ENCODE measurements at regions not wholly inside any gene's neighbourhood (a gene's known extent, or its start where the extent isn't known, plus 50 kb on each side); places are given as distances from the start of the nearest gene placed in this dataset.

DNA sequence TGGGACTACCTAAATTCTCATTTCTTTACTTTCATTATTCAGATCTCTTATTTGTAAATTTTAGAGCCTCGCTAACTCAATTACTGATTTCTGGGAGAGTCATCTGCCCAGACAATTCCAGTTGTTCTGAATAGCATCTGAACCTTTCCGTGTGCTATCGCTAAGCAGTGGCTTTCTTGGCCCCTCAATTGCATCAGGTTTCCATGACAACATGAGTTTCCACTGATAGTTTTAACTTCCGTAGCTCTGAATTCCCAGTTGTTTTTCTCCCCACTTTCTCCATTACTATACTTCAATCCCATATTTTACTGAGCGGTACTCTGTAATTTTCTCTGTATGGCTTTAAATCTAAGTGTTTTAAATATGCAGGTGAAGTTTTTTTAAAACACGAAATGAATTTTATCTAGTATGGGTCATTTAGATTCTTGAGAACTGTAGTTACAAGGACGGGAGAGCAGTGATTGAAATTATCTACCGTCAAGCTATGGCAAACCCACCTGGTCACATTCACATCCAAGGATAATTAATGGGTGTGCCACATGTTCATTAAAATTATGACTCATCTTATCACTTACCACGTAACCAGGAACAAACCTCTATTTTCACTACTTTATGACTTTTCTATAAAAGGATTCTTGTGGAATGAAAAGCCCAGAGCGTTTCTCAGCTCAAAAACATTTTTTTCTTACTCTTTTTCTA is 223.5 kb upstream of the PCSK5 start (continued):
- TF ChIP-seq, protein P1, sequence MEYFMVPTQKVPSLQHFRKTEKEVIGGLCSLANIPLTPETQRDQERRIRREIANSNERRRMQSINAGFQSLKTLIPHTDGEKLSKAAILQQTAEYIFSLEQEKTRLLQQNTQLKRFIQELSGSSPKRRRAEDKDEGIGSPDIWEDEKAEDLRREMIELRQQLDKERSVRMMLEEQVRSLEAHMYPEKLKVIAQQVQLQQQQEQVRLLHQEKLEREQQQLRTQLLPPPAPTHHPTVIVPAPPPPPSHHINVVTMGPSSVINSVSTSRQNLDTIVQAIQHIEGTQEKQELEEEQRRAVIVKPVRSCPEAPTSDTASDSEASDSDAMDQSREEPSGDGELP (IDR thresholded peaks at IDR 0.05; ENCODE audit: borderline replicate concordance, low read depth), result no peak

DNA sequence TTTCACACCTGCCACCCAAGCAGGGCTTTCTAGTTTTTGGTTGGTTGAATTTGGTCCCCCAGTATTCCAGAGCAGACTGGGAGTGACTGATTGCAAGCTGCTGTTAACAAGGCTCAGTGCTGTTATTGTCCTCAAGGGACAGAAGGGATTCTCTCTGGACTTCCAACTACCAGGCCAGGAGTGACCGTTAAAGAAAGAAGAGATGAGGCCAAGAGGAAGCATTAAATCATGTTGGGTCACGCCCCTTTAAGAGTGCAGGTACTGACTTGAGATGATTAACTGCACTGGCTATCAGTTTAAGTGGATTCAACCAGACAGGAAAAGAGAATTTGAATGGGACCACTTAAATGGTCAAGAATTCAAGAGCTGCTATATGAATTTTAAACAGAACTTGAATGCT is 220.8 kb upstream of the PCSK5 start:
- H2AFZ ChIP-seq (ENCODE audit: low read length), result no peak overlapping the region
- no TSS peak for BruUV-seq (replicated peaks)
- intact Hi-C loops (cut with micrococcal nuclease; ENCODE audit: unreplicated experiment) (no loop called here), in situ Hi-C loops (cut with HindIII; ENCODE audit: extremely low pct_ligation_motif_present, low pct_unique_long_range_greater_than_20kb) (no loop called here)
- H3K27me3 ChIP-seq (ENCODE audit: control insufficient read depth in 1 of 2, insufficient read depth in 2 of 2, low read length in 2 of 2), result no peaks in the 10 kb centered on the region
- 3% methylated on average over 2 of the region's 2 CpGs for WGBS (ENCODE audit: low lambda C conversion rate)
- no peak overlapping the region for H3K4me3 ChIP-seq (replicated peaks in 1 of 3; ENCODE audit: insufficient read depth in 1 of 3, low read depth in 2 of 3, low read length in 3 of 3)
- no peak overlapping the region for H3K27ac ChIP-seq (ENCODE audit: extremely low read length, insufficient read depth, low read length)
- H3K9me3 ChIP-seq (ENCODE audit: low read length), result no peaks in the 10 kb centered on the region; the same call in none of the 2 replicates
- DNase-seq (ENCODE audit: low spot score) (no peak), ATAC-seq (no peak), FAIRE-seq (no peak)
- ChIA-PET POLR2A (no interaction called here), CTCF (ENCODE audit: low intra/inter-chr PET ratio, low total read pairs) (no interaction called here)
- no peaks in the 10 kb centered on the region for H3K36me3 ChIP-seq (replicated peaks in 1 of 2; ENCODE audit: control insufficient read depth in 1 of 2, insufficient read depth in 2 of 2, low read length in 2 of 2)
- no peaks in the 10 kb centered on the region for H4K20me1 ChIP-seq (ENCODE audit: insufficient read depth, low read length)
- no peak overlapping the region for H3K9ac ChIP-seq (ENCODE audit: insufficient read depth, low read depth, low read length)
- no peaks in the 10 kb centered on the region for H3K79me2 ChIP-seq (ENCODE audit: insufficient read depth, low read length)
- no peaks in the 10 kb centered on the region for H3K4me1 ChIP-seq (ENCODE audit: insufficient read depth, low read length)
- H3K4me2 ChIP-seq (ENCODE audit: low read depth, low read length), result no peak overlapping the region
- TF ChIP-seq, protein P2, sequence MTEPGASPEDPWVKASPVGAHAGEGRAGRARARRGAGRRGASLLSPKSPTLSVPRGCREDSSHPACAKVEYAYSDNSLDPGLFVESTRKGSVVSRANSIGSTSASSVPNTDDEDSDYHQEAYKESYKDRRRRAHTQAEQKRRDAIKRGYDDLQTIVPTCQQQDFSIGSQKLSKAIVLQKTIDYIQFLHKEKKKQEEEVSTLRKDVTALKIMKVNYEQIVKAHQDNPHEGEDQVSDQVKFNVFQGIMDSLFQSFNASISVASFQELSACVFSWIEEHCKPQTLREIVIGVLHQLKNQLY (CRISPR knock-in tag; IDR thresholded peaks at IDR 0.05), result no peak
- TF ChIP-seq, protein P3, sequence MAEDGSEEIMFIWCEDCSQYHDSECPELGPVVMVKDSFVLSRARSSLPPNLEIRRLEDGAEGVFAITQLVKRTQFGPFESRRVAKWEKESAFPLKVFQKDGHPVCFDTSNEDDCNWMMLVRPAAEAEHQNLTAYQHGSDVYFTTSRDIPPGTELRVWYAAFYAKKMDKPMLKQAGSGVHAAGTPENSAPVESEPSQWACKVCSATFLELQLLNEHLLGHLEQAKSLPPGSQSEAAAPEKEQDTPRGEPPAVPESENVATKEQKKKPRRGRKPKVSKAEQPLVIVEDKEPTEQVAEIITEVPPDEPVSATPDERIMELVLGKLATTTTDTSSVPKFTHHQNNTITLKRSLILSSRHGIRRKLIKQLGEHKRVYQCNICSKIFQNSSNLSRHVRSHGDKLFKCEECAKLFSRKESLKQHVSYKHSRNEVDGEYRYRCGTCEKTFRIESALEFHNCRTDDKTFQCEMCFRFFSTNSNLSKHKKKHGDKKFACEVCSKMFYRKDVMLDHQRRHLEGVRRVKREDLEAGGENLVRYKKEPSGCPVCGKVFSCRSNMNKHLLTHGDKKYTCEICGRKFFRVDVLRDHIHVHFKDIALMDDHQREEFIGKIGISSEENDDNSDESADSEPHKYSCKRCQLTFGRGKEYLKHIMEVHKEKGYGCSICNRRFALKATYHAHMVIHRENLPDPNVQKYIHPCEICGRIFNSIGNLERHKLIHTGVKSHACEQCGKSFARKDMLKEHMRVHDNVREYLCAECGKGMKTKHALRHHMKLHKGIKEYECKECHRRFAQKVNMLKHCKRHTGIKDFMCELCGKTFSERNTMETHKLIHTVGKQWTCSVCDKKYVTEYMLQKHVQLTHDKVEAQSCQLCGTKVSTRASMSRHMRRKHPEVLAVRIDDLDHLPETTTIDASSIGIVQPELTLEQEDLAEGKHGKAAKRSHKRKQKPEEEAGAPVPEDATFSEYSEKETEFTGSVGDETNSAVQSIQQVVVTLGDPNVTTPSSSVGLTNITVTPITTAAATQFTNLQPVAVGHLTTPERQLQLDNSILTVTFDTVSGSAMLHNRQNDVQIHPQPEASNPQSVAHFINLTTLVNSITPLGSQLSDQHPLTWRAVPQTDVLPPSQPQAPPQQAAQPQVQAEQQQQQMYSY (CRISPR knock-in tag; IDR thresholded peaks at IDR 0.05), result no peak
- TF ChIP-seq ZNF337 (CRISPR knock-in tag; IDR thresholded peaks at IDR 0.05; ENCODE audit: borderline replicate concordance, low read depth) (no peak), AGO1 (IDR thresholded peaks at IDR 0.05; ENCODE audit: low read depth, low read length, poor library complexity, severe bottlenecking) (no peak), ZFAT (CRISPR knock-in tag; conservative IDR thresholded peaks at IDR 0.05) (no peak), SCMH1 (CRISPR knock-in tag; IDR thresholded peaks at IDR 0.05; ENCODE audit: borderline replicate concordance) (no peak)
- TF ChIP-seq, protein P4, sequence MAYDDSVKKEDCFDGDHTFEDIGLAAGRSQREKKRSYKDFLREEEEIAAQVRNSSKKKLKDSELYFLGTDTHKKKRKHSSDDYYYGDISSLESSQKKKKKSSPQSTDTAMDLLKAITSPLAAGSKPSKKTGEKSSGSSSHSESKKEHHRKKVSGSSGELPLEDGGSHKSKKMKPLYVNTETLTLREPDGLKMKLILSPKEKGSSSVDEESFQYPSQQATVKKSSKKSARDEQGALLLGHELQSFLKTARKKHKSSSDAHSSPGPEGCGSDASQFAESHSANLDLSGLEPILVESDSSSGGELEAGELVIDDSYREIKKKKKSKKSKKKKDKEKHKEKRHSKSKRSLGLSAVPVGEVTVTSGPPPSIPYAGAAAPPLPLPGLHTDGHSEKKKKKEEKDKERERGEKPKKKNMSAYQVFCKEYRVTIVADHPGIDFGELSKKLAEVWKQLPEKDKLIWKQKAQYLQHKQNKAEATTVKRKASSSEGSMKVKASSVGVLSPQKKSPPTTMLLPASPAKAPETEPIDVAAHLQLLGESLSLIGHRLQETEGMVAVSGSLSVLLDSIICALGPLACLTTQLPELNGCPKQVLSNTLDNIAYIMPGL (CRISPR knock-in tag; IDR thresholded peaks at IDR 0.05; ENCODE audit: borderline replicate concordance in 1 of 2, low read depth in 1 of 2), result no peak
- TF ChIP-seq, protein P5, sequence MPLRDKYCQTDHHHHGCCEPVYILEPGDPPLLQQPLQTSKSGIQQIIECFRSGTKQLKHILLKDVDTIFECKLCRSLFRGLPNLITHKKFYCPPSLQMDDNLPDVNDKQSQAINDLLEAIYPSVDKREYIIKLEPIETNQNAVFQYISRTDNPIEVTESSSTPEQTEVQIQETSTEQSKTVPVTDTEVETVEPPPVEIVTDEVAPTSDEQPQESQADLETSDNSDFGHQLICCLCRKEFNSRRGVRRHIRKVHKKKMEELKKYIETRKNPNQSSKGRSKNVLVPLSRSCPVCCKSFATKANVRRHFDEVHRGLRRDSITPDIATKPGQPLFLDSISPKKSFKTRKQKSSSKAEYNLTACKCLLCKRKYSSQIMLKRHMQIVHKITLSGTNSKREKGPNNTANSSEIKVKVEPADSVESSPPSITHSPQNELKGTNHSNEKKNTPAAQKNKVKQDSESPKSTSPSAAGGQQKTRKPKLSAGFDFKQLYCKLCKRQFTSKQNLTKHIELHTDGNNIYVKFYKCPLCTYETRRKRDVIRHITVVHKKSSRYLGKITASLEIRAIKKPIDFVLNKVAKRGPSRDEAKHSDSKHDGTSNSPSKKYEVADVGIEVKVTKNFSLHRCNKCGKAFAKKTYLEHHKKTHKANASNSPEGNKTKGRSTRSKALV (CRISPR knock-in tag; IDR thresholded peaks at IDR 0.05), result no peak
